IPS-18a (cell line): ENCODE measurements at regions not wholly inside any gene's neighbourhood (a gene's known extent, or its start where the extent isn't known, plus 50 kb on each side); places are given as distances from the start of the nearest gene placed in this dataset.
A peak's percentile ranks its signal among the peaks of the same experiment; 100 is the strongest.

Source experiments
- H3K27ac ChIP-seq: one replicate; pipeline ENCODE4 v1.5.1; 2013; ENCODE audit warnings: low read length
- H3K27me3 ChIP-seq: one replicate; pipeline ENCODE4 v1.6.1; 2013; ENCODE audit warnings: mild to moderate bottlenecking, low read length; ENCODE audit not compliant: control insufficient read depth, insufficient read depth
- H3K36me3 ChIP-seq: one replicate; pipeline ENCODE4 v1.6.1; 2013; ENCODE audit warnings: low read depth, low read length; ENCODE audit not compliant: control insufficient read depth
- H3K4me1 ChIP-seq: one replicate; pipeline ENCODE4 v1.6.1; 2013; ENCODE audit warnings: low read depth, low read length; ENCODE audit not compliant: control insufficient read depth
- H3K4me3 ChIP-seq: one replicate; pipeline ENCODE4 v1.5.1; 2013; ENCODE audit warnings: low read length
- H3K9ac ChIP-seq: one replicate; pipeline ENCODE4 v1.6.1; 2013; ENCODE audit warnings: mild to moderate bottlenecking, low read length, moderate library complexity
- H3K9me3 ChIP-seq: one replicate; pipeline ENCODE4 v1.6.1; 2013; ENCODE audit warnings: low read depth, low read length; ENCODE audit not compliant: control insufficient read depth

GRCh38 chr1:39085174-39085573 lies 59.0 kb downstream of the NDUFS5 start:
- H3K9me3 ChIP-seq: no peaks in the 10 kb centered on the region
- H3K9ac ChIP-seq: no peak overlapping the region
- H3K27ac ChIP-seq: no peak overlapping the region
- peaks cover 7% of the 10 kb centered on the region for H3K4me1 ChIP-seq
- no peaks in the 10 kb centered on the region for H3K36me3 ChIP-seq
- no peak overlapping the region for H3K4me3 ChIP-seq
- H3K27me3 ChIP-seq: peaks cover 23% of the 10 kb centered on the region

- no peak overlapping the region for H3K27ac ChIP-seq
- H3K36me3 ChIP-seq: no peaks in the 10 kb centered on the region
Observed at GRCh38 chr1:39086386-39086785, 60.2 kb downstream of the NDUFS5 start.

GRCh38 chr1:39086865-39087409 lies 60.8 kb downstream of the NDUFS5 start:
- H3K27me3 ChIP-seq: peaks cover 16% of the 10 kb centered on the region
- no peak overlapping the region for H3K27ac ChIP-seq
- H3K4me1 ChIP-seq: peaks cover 7% of the 10 kb centered on the region
- no peaks in the 10 kb centered on the region for H3K36me3 ChIP-seq
- no peak overlapping the region for H3K9ac ChIP-seq
- no peak overlapping the region for H3K4me3 ChIP-seq
- H3K9me3 ChIP-seq: no peaks in the 10 kb centered on the region

More at GRCh38 chr1:39086386-39086785, 60.2 kb downstream of the NDUFS5 start:
- Histone ChIP-seq H3K9me3 (no peaks in the 10 kb centered on the region), H3K4me1 (peaks cover 7% of the 10 kb centered on the region), H3K27me3 (peaks cover 17% of the 10 kb centered on the region), H3K4me3 (no peak overlapping the region), H3K9ac (no peak overlapping the region)

GRCh38 chr1:39087435-39087834 lies 61.3 kb downstream of the NDUFS5 start:
- H3K9me3 ChIP-seq: no peaks in the 10 kb centered on the region
- H3K9ac ChIP-seq: no peak overlapping the region
- peaks cover 4% of the 10 kb centered on the region for H3K4me1 ChIP-seq
- peaks cover 11% of the 10 kb centered on the region for H3K27me3 ChIP-seq
- no peaks in the 10 kb centered on the region for H3K36me3 ChIP-seq
- no peak overlapping the region for H3K4me3 ChIP-seq
- no peak overlapping the region for H3K27ac ChIP-seq

GRCh38 chr1:39088658-39089057 lies 62.5 kb downstream of the NDUFS5 start:
- Histone ChIP-seq H3K9ac (no peak overlapping the region), H3K4me3 (no peak overlapping the region), H3K9me3 (no peaks in the 10 kb centered on the region), H3K4me1 (no peaks in the 10 kb centered on the region), H3K27me3 (no peaks in the 10 kb centered on the region), H3K36me3 (no peaks in the 10 kb centered on the region), H3K27ac (no peak overlapping the region)

GRCh38 chr1:39089931-39090521 lies 63.9 kb downstream of the NDUFS5 start:
- H3K9ac ChIP-seq: no peak overlapping the region
- H3K36me3 ChIP-seq: no peaks in the 10 kb centered on the region
- H3K27ac ChIP-seq: no peak overlapping the region
- H3K9me3 ChIP-seq: no peaks in the 10 kb centered on the region
- no peaks in the 10 kb centered on the region for H3K4me1 ChIP-seq
- no peak overlapping the region for H3K4me3 ChIP-seq
- H3K27me3 ChIP-seq: no peaks in the 10 kb centered on the region

GRCh38 chr1:39090757-39091380 lies 64.7 kb downstream of the NDUFS5 start:
- Histone ChIP-seq H3K4me1 (no peaks in the 10 kb centered on the region), H3K36me3 (no peaks in the 10 kb centered on the region), H3K9me3 (no peaks in the 10 kb centered on the region), H3K9ac (no peak overlapping the region), H3K27ac (no peak overlapping the region), H3K4me3 (no peak overlapping the region), H3K27me3 (no peaks in the 10 kb centered on the region)

- Histone ChIP-seq H3K27ac (no peak overlapping the region), H3K9ac (no peak overlapping the region), H3K4me3 (no peak overlapping the region), H3K36me3 (no peaks in the 10 kb centered on the region), H3K4me1 (no peaks in the 10 kb centered on the region), H3K27me3 (no peaks in the 10 kb centered on the region), H3K9me3 (no peaks in the 10 kb centered on the region)
Observed at GRCh38 chr1:39091845-39092645, 65.9 kb downstream of the NDUFS5 start.

GRCh38 chr1:39094685-39095084 lies 68.5 kb downstream of the NDUFS5 start:
- H3K27me3 ChIP-seq: no peaks in the 10 kb centered on the region
- peaks cover 4% of the 10 kb centered on the region for H3K4me1 ChIP-seq
- H3K27ac ChIP-seq: no peak overlapping the region
- no peaks in the 10 kb centered on the region for H3K36me3 ChIP-seq
- no peak overlapping the region for H3K4me3 ChIP-seq
- no peaks in the 10 kb centered on the region for H3K9me3 ChIP-seq
- no peak overlapping the region for H3K9ac ChIP-seq

GRCh38 chr1:39098546-39099250 lies 72.5 kb downstream of the NDUFS5 start:
- H3K4me1 ChIP-seq: peaks cover 19% of the 10 kb centered on the region
- H3K4me3 ChIP-seq: no peak overlapping the region
- peak overlapping the region; percentile 32 for H3K9ac ChIP-seq
- H3K36me3 ChIP-seq: no peaks in the 10 kb centered on the region
- H3K27ac ChIP-seq: peak overlapping the region; percentile 30
- no peaks in the 10 kb centered on the region for H3K27me3 ChIP-seq
- no peaks in the 10 kb centered on the region for H3K9me3 ChIP-seq
